Lower leg skin (tissue), 4 donors: ENCODE measurements at regions not wholly inside any gene's neighbourhood (a gene's known extent, or its start where the extent isn't known, plus 50 kb on each side); places are given as distances from the start of the nearest gene placed in this dataset.

Source experiments
- DNase-seq, 2 donors: peaks; one replicate each; pipeline ENCODE4 v3.0.0-alpha.2; 2019; ENCODE audit warnings: low spot score in 2 of 2
- H3K4me3 ChIP-seq: fragments of 200-600 bp; sonication (generic); 2 replicates; pipeline ENCODE4 v1.5.1; 2017; ENCODE audit warnings: mild to moderate bottlenecking, low read depth; ENCODE audit not compliant: poor library complexity, severe bottlenecking
- POLR2A ChIP-seq, 2 donors: fragments of 450-650 bp; IDR thresholded peaks; one replicate each; pipeline ENCODE4 v1.6.1; 2016 to 2017; ENCODE audit warnings: antibody characterized with exemption in 2 of 2, mild to moderate bottlenecking in 1 of 2, moderate library complexity in 1 of 2
- WGBS, 2 donors: methylation state at CpG; one replicate each; pipeline ENCODE4 v1.1.5; 2018; 5-methylcytosine and 5-hydroxymethylcytosine counted together
- intact Hi-C: fragments of 100-400 bp; cut with DNase I; formaldehyde crosslinking; loops from one replicate; pipeline ENCODE4 v1.15.0; 2023; ENCODE audit warnings: low total_unique reads
- TF ChIP-seq, protein P1 (sequence below), 3 donors: fragments of 450-650 bp; IDR thresholded peaks; one replicate each; pipeline ENCODE4 v1.5.1; 2016; ENCODE audit warnings: antibody characterized with exemption in 3 of 3, mild to moderate bottlenecking in 3 of 3, moderate library complexity in 2 of 3

DNA sequence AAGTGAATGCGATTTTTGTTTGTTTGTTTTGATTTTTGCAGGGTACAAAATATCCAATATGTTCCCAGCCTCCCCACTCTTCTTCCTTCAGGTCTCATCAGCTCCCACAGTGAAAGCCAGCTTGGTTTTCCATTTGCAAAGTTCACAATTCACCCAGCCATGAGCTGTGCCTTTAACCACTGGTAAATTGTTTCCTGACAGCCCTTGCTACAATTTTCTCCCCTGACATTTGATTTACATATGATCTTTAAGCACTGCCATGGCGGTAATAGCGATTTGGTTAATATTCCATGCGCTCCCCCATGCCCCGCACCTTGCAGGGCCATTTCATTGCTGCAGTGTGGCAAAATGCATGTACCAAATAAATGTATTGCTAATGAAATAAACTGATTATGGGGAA lies 385.9 kb downstream of the MIAT start:
- no peak overlapping the region for H3K4me3 ChIP-seq
- no peak for DNase-seq
- intact Hi-C loops, result no loop called here
- TF ChIP-seq POLR2A (IDR thresholded peaks at IDR 0.05), result no peak
- WGBS, 2 donors, result 71 to 85% methylated on average over 5 of the region's 5 CpGs

DNA sequence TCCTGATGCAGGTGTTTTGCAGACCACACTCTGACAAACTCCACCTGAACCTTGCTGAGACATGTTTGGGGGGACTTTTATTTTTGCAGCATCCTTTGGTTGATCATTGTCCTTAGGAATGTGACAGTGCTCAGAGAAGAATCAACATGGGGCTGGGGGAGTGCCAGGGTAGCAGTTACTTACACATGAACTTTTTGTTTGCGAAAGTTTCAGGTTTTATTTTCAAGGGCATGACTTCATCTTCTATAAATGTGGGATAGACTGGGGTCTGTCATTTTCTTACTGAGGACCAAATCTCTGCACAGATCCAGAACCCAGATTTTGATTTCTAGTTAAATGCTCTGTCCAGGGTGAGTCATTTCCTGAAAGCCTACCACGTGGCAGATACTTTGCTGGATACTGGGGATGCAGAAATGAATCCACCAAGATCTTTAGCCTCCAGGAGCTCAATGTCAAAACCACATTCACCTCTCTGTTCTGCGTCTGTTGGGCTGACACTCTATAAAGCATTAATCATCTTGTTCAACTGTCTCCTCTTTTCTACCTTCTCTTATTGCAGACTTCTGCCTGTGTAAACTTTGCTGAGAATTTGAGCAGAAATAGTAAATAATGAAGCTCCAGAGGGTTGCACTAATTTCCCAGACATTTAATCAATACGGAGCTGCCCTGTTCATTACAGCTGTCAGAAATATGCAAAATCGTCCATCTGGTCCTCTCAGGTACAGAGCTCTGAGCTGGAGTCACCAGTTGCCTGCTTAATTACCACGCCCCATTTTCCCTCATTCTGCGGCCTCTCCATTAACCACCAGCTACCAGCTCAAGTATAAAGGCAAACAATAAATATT lies 387.9 kb downstream of the MIAT start:
- H3K4me3 ChIP-seq, result no peak overlapping the region
- no peak for TF ChIP-seq POLR2A (IDR thresholded peaks at IDR 0.05)
- TF ChIP-seq, protein P1, sequence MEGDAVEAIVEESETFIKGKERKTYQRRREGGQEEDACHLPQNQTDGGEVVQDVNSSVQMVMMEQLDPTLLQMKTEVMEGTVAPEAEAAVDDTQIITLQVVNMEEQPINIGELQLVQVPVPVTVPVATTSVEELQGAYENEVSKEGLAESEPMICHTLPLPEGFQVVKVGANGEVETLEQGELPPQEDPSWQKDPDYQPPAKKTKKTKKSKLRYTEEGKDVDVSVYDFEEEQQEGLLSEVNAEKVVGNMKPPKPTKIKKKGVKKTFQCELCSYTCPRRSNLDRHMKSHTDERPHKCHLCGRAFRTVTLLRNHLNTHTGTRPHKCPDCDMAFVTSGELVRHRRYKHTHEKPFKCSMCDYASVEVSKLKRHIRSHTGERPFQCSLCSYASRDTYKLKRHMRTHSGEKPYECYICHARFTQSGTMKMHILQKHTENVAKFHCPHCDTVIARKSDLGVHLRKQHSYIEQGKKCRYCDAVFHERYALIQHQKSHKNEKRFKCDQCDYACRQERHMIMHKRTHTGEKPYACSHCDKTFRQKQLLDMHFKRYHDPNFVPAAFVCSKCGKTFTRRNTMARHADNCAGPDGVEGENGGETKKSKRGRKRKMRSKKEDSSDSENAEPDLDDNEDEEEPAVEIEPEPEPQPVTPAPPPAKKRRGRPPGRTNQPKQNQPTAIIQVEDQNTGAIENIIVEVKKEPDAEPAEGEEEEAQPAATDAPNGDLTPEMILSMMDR (IDR thresholded peaks at IDR 0.05), result no peak
- 38 to 46% methylated on average over 7 of the region's 7 CpGs for WGBS, 2 donors
- no peak for DNase-seq
- intact Hi-C loops, result no loop called here

DNA sequence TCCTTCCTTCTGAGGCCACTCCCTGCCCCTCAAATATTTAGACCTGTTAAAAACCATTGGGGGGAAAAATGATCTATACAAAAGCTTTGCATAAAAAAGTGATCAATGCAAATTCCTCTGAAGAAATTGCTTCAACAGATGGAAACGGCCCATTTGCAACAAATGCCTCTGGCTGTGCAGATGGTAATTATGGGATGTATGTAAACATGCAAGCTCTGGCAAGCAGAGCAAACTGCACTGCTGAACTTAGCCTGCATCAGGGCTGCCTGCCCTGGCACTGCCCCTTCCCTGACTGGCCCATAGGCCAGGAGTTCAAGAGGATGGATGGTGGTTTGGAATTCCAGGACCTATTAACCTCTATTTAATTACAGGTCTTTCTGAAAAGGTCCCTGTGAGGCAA lies 388.7 kb downstream of the MIAT start:
- no peak for DNase-seq
- 32 to 41% methylated on average over 1 of the region's 1 CpG for WGBS, 2 donors
- TF ChIP-seq POLR2A (IDR thresholded peaks at IDR 0.05), result no peak
- TF ChIP-seq, protein P1 (IDR thresholded peaks at IDR 0.05), result no peak
- intact Hi-C loops, result no loop called here
- no peak overlapping the region for H3K4me3 ChIP-seq

DNA sequence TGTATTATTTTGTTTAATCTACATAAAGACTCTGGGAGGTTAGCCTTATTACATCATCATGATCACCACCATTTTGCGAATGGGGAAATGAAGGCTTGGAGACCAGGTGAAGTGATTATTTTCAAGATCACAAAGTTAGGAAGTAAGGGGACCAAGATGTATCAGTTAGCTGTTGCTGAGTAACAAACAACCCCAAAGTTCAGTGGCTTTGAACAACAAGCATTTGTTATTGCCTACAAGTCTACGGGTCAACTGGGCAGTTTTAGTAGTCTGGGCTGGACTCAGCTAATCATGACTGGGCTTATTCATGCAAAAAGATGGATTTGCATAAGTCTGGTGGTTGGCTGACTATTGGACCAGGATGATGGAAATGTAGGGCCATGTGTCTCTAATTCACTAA lies 389.2 kb downstream of the MIAT start:
- H3K4me3 ChIP-seq, result no peak overlapping the region
- WGBS, 2 donors, result 94 to 100% methylated on average over 2 of the region's 2 CpGs
- TF ChIP-seq POLR2A (IDR thresholded peaks at IDR 0.05), result no peak
- TF ChIP-seq, protein P1 (IDR thresholded peaks at IDR 0.05), result no peak
- no peak for DNase-seq
- intact Hi-C loops, result no loop called here

DNA sequence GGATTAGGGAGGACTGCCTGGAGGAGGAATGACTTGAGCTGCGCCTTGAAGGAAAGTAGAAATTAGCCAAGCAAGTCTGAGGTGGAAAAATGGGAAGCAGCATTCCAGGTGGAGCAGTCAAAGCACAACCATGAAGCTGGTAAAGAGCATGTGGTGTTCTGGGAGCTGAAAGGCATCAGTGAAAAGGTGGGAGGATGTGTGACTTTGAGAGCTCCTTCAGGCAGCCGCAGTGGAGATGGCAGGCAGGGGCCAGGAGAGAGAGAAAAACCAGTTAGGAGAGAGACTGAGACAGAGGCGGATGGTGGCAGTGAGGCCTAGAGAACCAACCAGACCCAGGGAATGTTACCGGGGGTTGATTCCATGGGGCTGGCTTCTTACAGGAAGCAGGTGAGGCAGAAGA lies 393.4 kb downstream of the MIAT start:
- WGBS, 2 donors, result 82 to 95% methylated on average over 4 of the region's 4 CpGs
- no peak for TF ChIP-seq POLR2A (IDR thresholded peaks at IDR 0.05)
- TF ChIP-seq, protein P1 (IDR thresholded peaks at IDR 0.05), result no peak
- H3K4me3 ChIP-seq, result no peak overlapping the region
- intact Hi-C loops, result no loop called here
- no peak for DNase-seq

DNA sequence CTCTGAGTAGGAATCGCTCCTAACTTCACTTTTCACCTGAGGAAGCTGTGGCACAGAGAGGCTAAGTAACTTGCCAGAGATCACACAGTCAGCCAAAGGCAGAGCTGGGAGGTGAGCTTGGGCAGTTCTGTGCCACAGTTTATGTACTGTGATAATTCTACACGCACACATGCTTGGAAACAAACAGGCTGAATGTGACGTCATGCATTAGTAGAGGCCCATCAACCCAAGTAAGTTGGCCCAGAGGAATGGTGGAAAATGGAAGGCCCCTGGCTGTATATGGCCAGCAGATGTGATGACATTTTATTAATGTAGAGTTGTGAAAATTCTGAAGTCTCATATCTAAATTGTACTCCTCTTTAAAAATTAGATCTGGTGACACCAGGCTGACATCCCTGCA lies 394.0 kb downstream of the MIAT start:
- intact Hi-C loops, result no loop called here
- WGBS, 2 donors, result 38 to 89% methylated on average over 3 of the region's 3 CpGs
- TF ChIP-seq, protein P1 (IDR thresholded peaks at IDR 0.05), result no peak
- TF ChIP-seq POLR2A (IDR thresholded peaks at IDR 0.05), result no peak
- no peak overlapping the region for H3K4me3 ChIP-seq
- no peak for DNase-seq
